Ovary (tissue), 7 donors: ENCODE measurements at regions not wholly inside any gene's neighbourhood (a gene's known extent, or its start where the extent isn't known, plus 50 kb on each side); places are given as distances from the start of the nearest gene placed in this dataset.

ENCODE experiments used
- DNase-seq, 5 donors: peaks; one replicate each; pipeline ENCODE4 v3.0.0-alpha.2; 2019 to 2020
- H3K27ac ChIP-seq, 2 donors: fragments of 200-600 bp; one replicate each; pipeline versions ENCODE4 v1.5.1 to v1.8.0; 2019 to 2022
- H3K27me3 ChIP-seq: fragments of 200-600 bp; one replicate; pipeline ENCODE4 v1.8.0; 2022
- H3K36me3 ChIP-seq: fragments of 200-600 bp; sonication (generic); one replicate; pipeline ENCODE4 v1.5.1; 2019
- H3K4me1 ChIP-seq: one replicate; pipeline ENCODE4 v1.8.1; 2013; ENCODE audit warnings: mild to moderate bottlenecking, moderate library complexity; ENCODE audit not compliant: insufficient read depth
- H3K4me3 ChIP-seq: fragments of 200-600 bp; sonication (generic); one replicate; pipeline ENCODE4 v1.5.1; 2017
- H3K9me3 ChIP-seq, 2 donors: fragments of 200-600 bp in 1 of 2; sonication (generic) in 1 of 2; one replicate each; pipeline versions ENCODE4 v1.5.1 to v1.8.1; 2013 to 2019; ENCODE audit warnings: mild to moderate bottlenecking in 1 of 2, moderate library complexity in 1 of 2
- EP300 ChIP-seq: sonication (generic); formaldehyde crosslinking; IDR thresholded peaks from one replicate; pipeline ENCODE4 v1.6.1; 2017; ENCODE audit warnings: antibody characterized with exemption
- POLR2A ChIP-seq: fragments of 450-650 bp; IDR thresholded peaks from one replicate; pipeline ENCODE4 v1.6.1; 2017; ENCODE audit warnings: antibody characterized with exemption, mild to moderate bottlenecking, moderate library complexity
- WGBS, 3 donors: extraction: QIAGEN DNeasy Blood & Tissue Kit in 1 of 3; methylation state at CpG; one replicate each; pipeline versions ENCODE4 v1.1.5 to v1.1.7; 2013 to 2017; 5-methylcytosine and 5-hydroxymethylcytosine counted together
- intact Hi-C, 4 donors: fragments of 100-400 bp; cut with DNase I; formaldehyde crosslinking; loops; one replicate each; pipeline versions ENCODE4 v1.11.0 to v1.15.1; 2022 to 2023
- TF ChIP-seq, protein P1 (sequence below), 3 donors: fragments of 450-650 bp in 2 of 3; fragments of 200-600 bp in 1 of 3; IDR thresholded peaks; one replicate each; pipeline versions ENCODE4 v1.5.1 to v1.8.0; 2016 to 2022; ENCODE audit warnings: antibody characterized with exemption in 3 of 3, mild to moderate bottlenecking in 1 of 3
- donor health status: DM: no; HTN: no; CAD: no; lungs with moderate emphysema.
- donor health status: DM: no; HTN: no; CAD: no.
- donor health status: Bipolar disorder and iron deficiency.
- donor health status: DM: no; HTN: no; CAD: no.
- donor health status: DM: yes; HTN: yes; CAD: no.

DNA sequence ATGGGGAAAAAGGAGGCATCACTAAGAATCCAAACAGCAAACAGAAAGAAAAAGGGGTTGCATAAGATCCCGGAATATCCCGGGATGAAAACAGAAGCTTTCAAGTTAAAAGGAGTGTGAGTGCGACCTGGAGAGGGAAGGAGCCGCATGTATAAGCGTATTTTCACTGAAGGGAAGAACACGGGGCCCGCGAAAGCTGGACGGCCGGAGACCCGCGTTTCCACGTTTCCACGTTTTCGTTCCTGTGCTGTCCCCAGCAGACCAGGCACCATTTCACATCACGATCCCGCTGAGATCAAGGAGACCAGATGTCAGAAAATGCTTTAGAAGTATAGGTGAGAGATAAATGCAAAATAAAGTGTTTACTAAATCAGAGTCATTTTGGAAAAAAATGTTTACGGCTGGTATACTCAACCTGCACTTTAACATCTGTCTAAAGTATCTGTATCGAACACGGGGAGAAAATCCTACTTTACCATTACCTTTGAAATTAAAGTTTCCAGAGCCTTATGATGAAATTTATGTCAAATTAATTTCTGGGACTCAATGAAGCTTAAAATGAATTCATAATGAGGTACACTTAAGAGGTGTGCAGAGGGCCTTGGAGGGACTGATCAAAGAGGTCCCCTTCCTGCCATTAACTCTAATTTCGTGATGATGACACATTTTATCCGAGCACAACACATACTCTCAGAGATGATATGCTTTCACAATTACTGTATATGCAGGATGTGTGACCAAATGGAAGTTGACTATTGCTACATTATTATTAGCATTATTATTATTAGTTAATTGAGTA is 71.0 kb upstream of the SALL3 start:
- intact Hi-C loops: loop anchor here in 1 of 4 donors (10.0 kb wide), 1 partner anchor 46 kb away; no protein-coding TSS in a partner anchor
- no peak overlapping the region for H3K27ac ChIP-seq
- DNase-seq: no peak
- no peaks in the 10 kb centered on the region for H3K4me1 ChIP-seq
- no peaks in the 10 kb centered on the region for H3K9me3 ChIP-seq
- TF ChIP-seq, protein P1, sequence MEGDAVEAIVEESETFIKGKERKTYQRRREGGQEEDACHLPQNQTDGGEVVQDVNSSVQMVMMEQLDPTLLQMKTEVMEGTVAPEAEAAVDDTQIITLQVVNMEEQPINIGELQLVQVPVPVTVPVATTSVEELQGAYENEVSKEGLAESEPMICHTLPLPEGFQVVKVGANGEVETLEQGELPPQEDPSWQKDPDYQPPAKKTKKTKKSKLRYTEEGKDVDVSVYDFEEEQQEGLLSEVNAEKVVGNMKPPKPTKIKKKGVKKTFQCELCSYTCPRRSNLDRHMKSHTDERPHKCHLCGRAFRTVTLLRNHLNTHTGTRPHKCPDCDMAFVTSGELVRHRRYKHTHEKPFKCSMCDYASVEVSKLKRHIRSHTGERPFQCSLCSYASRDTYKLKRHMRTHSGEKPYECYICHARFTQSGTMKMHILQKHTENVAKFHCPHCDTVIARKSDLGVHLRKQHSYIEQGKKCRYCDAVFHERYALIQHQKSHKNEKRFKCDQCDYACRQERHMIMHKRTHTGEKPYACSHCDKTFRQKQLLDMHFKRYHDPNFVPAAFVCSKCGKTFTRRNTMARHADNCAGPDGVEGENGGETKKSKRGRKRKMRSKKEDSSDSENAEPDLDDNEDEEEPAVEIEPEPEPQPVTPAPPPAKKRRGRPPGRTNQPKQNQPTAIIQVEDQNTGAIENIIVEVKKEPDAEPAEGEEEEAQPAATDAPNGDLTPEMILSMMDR (IDR thresholded peaks at IDR 0.05): no peak
- no peak for TF ChIP-seq EP300
- no peak for TF ChIP-seq POLR2A
- no peak overlapping the region for H3K4me3 ChIP-seq
- no peaks in the 10 kb centered on the region for H3K36me3 ChIP-seq
- no peaks in the 10 kb centered on the region for H3K27me3 ChIP-seq
- 88 to 92% (median 90%) methylated on average over 22 of the region's 22 CpGs for WGBS, 3 donors

DNA sequence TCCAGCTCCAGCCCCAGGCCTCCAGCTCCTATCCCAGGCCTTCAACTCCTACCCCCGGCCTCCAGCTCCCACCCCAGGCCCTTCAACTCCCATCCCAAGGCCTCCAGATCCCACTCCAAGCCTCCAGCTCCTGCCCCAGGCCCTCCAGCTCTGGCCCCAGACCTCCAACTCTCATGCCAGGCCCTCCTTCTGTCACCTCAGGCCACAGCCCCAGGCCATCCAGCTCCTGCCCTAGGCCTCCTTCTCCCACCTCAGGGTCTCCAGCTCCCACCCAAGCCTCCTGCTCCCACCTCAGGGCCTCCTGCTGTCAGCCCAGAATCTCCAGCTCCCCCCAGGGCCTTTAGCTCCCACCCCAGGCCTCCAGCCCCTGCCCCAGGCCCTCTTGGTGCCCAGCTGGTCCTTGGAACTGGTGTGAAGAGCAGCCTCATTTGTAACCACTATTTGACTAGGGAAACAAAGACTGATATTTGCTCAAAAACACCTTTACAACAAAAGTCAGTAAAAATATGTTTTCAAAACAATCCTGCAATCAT is 67.8 kb upstream of the SALL3 start:
- Histone ChIP-seq H3K4me3 (no peak overlapping the region), H3K4me1 (no peaks in the 10 kb centered on the region), H3K9me3 (no peaks in the 10 kb centered on the region), H3K36me3 (no peaks in the 10 kb centered on the region), H3K27me3 (no peaks in the 10 kb centered on the region), H3K27ac (no peak overlapping the region)
- TF ChIP-seq EP300: no peak
- no peak for TF ChIP-seq POLR2A
- TF ChIP-seq, protein P1 (IDR thresholded peaks at IDR 0.05): no peak
- no peak for DNase-seq
- WGBS, 3 donors: 25 to 67% (median 58%) methylated on average over 1 of the region's 1 CpG
- intact Hi-C loops: no loop called here

DNA sequence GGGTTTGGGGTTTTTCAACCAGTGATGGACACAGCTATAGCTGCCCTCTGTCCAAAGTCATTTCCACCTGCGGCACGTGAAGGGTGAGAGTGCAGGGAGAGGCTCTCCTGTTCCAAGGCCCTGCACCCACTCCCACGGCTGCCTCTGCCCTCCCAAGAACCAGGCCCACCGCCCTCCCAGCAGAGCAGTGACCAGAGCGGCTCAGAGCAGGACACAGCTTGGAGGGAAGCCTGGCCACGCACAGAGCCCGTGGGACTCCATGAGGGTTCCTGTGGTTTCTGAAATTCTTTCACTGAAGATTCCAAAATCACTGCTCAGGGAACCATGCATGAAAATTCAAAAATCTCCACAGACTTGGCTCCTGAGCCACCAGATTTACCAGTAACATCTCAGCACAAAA is 67.3 kb upstream of the SALL3 start:
- Histone ChIP-seq H3K27ac (no peak overlapping the region), H3K9me3 (no peaks in the 10 kb centered on the region), H3K27me3 (no peaks in the 10 kb centered on the region), H3K4me3 (no peak overlapping the region), H3K4me1 (no peaks in the 10 kb centered on the region), H3K36me3 (no peaks in the 10 kb centered on the region)
- 74 to 81% (median 78%) methylated on average over 7 of the region's 7 CpGs for WGBS, 3 donors
- intact Hi-C loops: no loop called here
- no peak for DNase-seq
- TF ChIP-seq, protein P1 (IDR thresholded peaks at IDR 0.05): no peak
- TF ChIP-seq POLR2A (no peak), EP300 (no peak)

DNA sequence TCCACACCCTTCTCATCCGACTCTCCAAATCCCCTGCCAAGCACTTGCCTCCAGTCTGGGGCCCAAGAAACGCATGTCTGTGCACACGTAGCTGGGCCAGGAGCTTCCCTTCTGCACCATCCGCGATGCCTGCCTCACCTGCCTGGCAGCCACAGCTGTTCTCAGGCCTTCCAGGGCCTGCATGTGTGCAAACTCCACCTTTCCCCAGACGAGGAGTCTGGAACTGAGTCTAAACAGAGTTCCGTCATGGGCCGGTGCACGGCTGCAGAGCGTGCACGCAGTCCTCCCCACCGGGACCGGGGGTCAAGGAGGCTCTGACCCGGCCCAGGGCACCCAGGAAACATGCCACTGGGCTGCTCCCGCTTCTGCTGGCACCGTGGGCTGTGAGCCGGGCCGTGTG is 66.8 kb upstream of the SALL3 start:
- WGBS, 3 donors: 77 to 80% (median 78%) methylated on average over 18 of the region's 18 CpGs
- DNase-seq: no peak

More for the DNA sequence above, 66.8 kb upstream of the SALL3 start:
- no peaks in the 10 kb centered on the region for H3K9me3 ChIP-seq
- intact Hi-C loops: no loop called here
- no peak overlapping the region for H3K4me3 ChIP-seq
- TF ChIP-seq, protein P1 (IDR thresholded peaks at IDR 0.05): no peak
- TF ChIP-seq EP300 (no peak), POLR2A (no peak)
- H3K27me3 ChIP-seq: no peaks in the 10 kb centered on the region
- H3K36me3 ChIP-seq: no peaks in the 10 kb centered on the region
- no peaks in the 10 kb centered on the region for H3K4me1 ChIP-seq
- H3K27ac ChIP-seq: no peak overlapping the region
